Loucy (cell line): ENCODE measurements at regions not wholly inside any gene's neighbourhood (a gene's known extent, or its start where the extent isn't known, plus 50 kb on each side); places are given as distances from the start of the nearest gene placed in this dataset.

Experiments
- H2AFZ ChIP-seq: fragments of 200-600 bp; sonication (generic); 2 replicates; pipeline ENCODE4 v1.6.0; 2016; ENCODE audit warnings: antibody characterized with exemption, mild to moderate bottlenecking, low read length, moderate library complexity
- H3F3A ChIP-seq: fragments of 200-600 bp; 2 replicates; pipeline ENCODE4 v1.6.0; 2016; ENCODE audit warnings: antibody characterized with exemption, low read depth, mild to moderate bottlenecking
- H3K27me3 ChIP-seq: fragments of 200-600 bp; sonication (generic); 2 replicates; pipeline ENCODE4 v1.6.1; 2014; ENCODE audit warnings: low read length, mild to moderate bottlenecking; ENCODE audit not compliant: insufficient read depth, poor library complexity, severe bottlenecking
- H3K36me3 ChIP-seq: fragments of 200-600 bp; sonication (generic); 2 replicates; pipeline ENCODE4 v1.6.1; 2016; ENCODE audit warnings: low read length; ENCODE audit not compliant: insufficient read depth
- H3K4me1 ChIP-seq: fragments of 200-600 bp; sonication (generic); 2 replicates; pipeline ENCODE4 v1.5.1; 2014; ENCODE audit warnings: low read length, mild to moderate bottlenecking; ENCODE audit not compliant: insufficient read depth, poor library complexity, severe bottlenecking
- H3K4me2 ChIP-seq: fragments of 200-600 bp; sonication (generic); 2 replicates; pipeline ENCODE4 v1.6.0; 2014; ENCODE audit warnings: antibody characterized with exemption, low read length, low read depth, mild to moderate bottlenecking; ENCODE audit not compliant: poor library complexity, severe bottlenecking
- H3K4me3 ChIP-seq: fragments of 200-600 bp; sonication (generic); 2 replicates; pipeline ENCODE4 v1.5.1; 2014; ENCODE audit warnings: low read length, mild to moderate bottlenecking, mixed read lengths; ENCODE audit not compliant: poor library complexity, severe bottlenecking
- H3K79me2 ChIP-seq: fragments of 200-600 bp; sonication (generic); 2 replicates; pipeline ENCODE4 v1.6.1; 2014; ENCODE audit warnings: low read length; ENCODE audit not compliant: insufficient read depth
- H3K9ac ChIP-seq: fragments of 200-600 bp; sonication (generic); 2 replicates; pipeline ENCODE4 v1.6.0; 2014; ENCODE audit warnings: mild to moderate bottlenecking, low read depth, low read length, moderate library complexity; ENCODE audit not compliant: poor library complexity, severe bottlenecking
- H3K9me2 ChIP-seq: fragments of 200-600 bp; sonication (generic); replicated peaks from 2 replicates; pipeline ENCODE4 v1.6.1; 2016; ENCODE audit warnings: low read depth, low read length, mixed read lengths
- H3K9me3 ChIP-seq: fragments of 200-600 bp; sonication (generic); 2 replicates; pipeline ENCODE4 v1.6.1; 2014; ENCODE audit warnings: mild to moderate bottlenecking, antibody characterized with exemption, low read length, low read depth; ENCODE audit not compliant: insufficient read depth
- H4K20me1 ChIP-seq: fragments of 200-600 bp; sonication (generic); 2 replicates; pipeline ENCODE4 v1.6.0; 2014; ENCODE audit warnings: antibody characterized with exemption, low read length, mild to moderate bottlenecking; ENCODE audit not compliant: insufficient read depth, poor library complexity, severe bottlenecking
- CTCF ChIP-seq: fragments of 200-600 bp; sonication (generic); conservative IDR thresholded peaks from 2 replicates; pipeline ENCODE4 v1.5.1; 2014; ENCODE audit warnings: mild to moderate bottlenecking, antibody characterized with exemption, low read length
- EZH2phosphoT487 ChIP-seq: fragments of 200-600 bp; IDR thresholded peaks from 2 replicates; pipeline ENCODE4 v1.6.1; 2018; ENCODE audit warnings: antibody characterized with exemption, mild to moderate bottlenecking, moderate library complexity, borderline replicate concordance

DNA sequence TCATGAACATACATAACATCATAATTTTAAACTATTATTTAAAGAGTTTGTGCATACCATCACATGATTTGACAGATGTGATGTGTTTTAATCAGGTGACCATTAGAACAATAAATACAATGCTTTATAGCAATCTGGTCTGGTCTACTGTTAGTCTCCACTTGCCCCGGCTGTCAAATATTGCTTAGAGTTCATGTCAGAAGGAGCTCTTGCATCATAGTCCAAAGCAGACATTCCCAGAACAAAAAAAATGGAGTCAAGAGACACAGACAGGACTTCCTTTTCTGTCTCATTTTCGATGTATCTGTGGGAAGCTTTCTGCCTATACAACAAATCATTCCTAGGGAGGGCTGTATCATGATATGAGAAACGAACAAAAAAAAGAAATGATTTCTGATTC lies 979.2 kb upstream of the WWC1 start:
- Histone ChIP-seq H3K4me1 (no peaks in the 10 kb centered on the region), H3K36me3 (no peaks in the 10 kb centered on the region), H3K9me3 (no peaks in the 10 kb centered on the region), H3F3A (no peaks in the 10 kb centered on the region), H4K20me1 (no peaks in the 10 kb centered on the region), H3K9ac (no peak overlapping the region), H3K9me2 (no peaks in the 10 kb centered on the region), H3K79me2 (no peaks in the 10 kb centered on the region), H3K4me3 (no peak overlapping the region), H2AFZ (no peak overlapping the region), H3K4me2 (no peak overlapping the region), H3K27me3 (no peaks in the 10 kb centered on the region)
- TF ChIP-seq CTCF (no peak), EZH2phosphoT487 (no peak)

- Histone ChIP-seq H3K4me1 (no peaks in the 10 kb centered on the region), H3K27me3 (no peaks in the 10 kb centered on the region), H3K4me3 (no peak overlapping the region), H3F3A (no peaks in the 10 kb centered on the region), H3K9me3 (no peaks in the 10 kb centered on the region), H3K4me2 (no peak overlapping the region), H4K20me1 (no peaks in the 10 kb centered on the region), H3K9me2 (no peaks in the 10 kb centered on the region), H3K79me2 (no peaks in the 10 kb centered on the region), H3K36me3 (no peaks in the 10 kb centered on the region), H3K9ac (no peak overlapping the region), H2AFZ (no peak overlapping the region)
- TF ChIP-seq CTCF, result no peak
- TF ChIP-seq EZH2phosphoT487, result no peak
Measured at GRCh38 chr5:167315762-167316161, 975.7 kb upstream of the WWC1 start.

- no peak for TF ChIP-seq EZH2phosphoT487
- no peak for TF ChIP-seq CTCF
- Histone ChIP-seq H3K4me2 (no peak overlapping the region), H3F3A (no peaks in the 10 kb centered on the region), H3K79me2 (no peaks in the 10 kb centered on the region), H3K9me3 (no peaks in the 10 kb centered on the region), H3K27me3 (no peaks in the 10 kb centered on the region), H3K4me1 (no peaks in the 10 kb centered on the region), H2AFZ (no peak overlapping the region), H3K4me3 (no peak overlapping the region), H3K9me2 (no peaks in the 10 kb centered on the region), H3K36me3 (no peaks in the 10 kb centered on the region), H3K9ac (no peak overlapping the region), H4K20me1 (no peaks in the 10 kb centered on the region)
Measured at GRCh38 chr5:167317884-167318283, 973.6 kb upstream of the WWC1 start.
